Daoy (cell line): ENCODE measurements at regions not wholly inside any gene's neighbourhood (a gene's known extent, or its start where the extent isn't known, plus 50 kb on each side); places are given as distances from the start of the nearest gene placed in this dataset.

Experiments
- DNase-seq: peaks from one replicate; pipeline ENCODE4 v3.0.0-alpha.2; 2015; ENCODE audit warnings: low read depth

GRCh38 chr11:107221748-107222285 is 203.5 kb upstream of the GUCY1A2 start:
- no peak for DNase-seq

- DNase-seq = no peak
Measured at GRCh38 chr11:107218123-107219013, 200.1 kb upstream of the GUCY1A2 start.

- no peak for DNase-seq
Measured at GRCh38 chr11:107217444-107217843, 199.2 kb upstream of the GUCY1A2 start.

- DNase-seq = no peak
Measured at GRCh38 chr11:107215010-107215409, 196.7 kb upstream of the GUCY1A2 start.

- no peak for DNase-seq
Measured at GRCh38 chr11:107203656-107204055, 185.4 kb upstream of the GUCY1A2 start.

GRCh38 chr11:107202241-107202640 is 184.0 kb upstream of the GUCY1A2 start:
- no peak for DNase-seq

GRCh38 chr11:107198490-107199007 is 180.3 kb upstream of the GUCY1A2 start:
- no peak for DNase-seq

- no peak for DNase-seq
Measured at GRCh38 chr11:107197932-107198331, 179.7 kb upstream of the GUCY1A2 start.

GRCh38 chr11:107196732-107197131 is 178.5 kb upstream of the GUCY1A2 start:
- DNase-seq = no peak

GRCh38 chr11:107184986-107185385 is 166.7 kb upstream of the GUCY1A2 start:
- DNase-seq = no peak

- DNase-seq = no peak
Measured at GRCh38 chr11:107183953-107184352, 165.7 kb upstream of the GUCY1A2 start.

- DNase-seq = no peak
Measured at GRCh38 chr11:107182978-107183377, 164.7 kb upstream of the GUCY1A2 start.

GRCh38 chr11:107180236-107180635 is 162.0 kb upstream of the GUCY1A2 start:
- no peak for DNase-seq

- no peak for DNase-seq
Measured at GRCh38 chr11:107179829-107180228, 161.6 kb upstream of the GUCY1A2 start.

- no peak for DNase-seq
Measured at GRCh38 chr11:107177106-107177477, 158.8 kb upstream of the GUCY1A2 start.

GRCh38 chr11:107176148-107177105 is 158.2 kb upstream of the GUCY1A2 start:
- DNase-seq = no peak

- DNase-seq = no peak
Measured at GRCh38 chr11:107174856-107175255, 156.6 kb upstream of the GUCY1A2 start.

- DNase-seq = no peak
Measured at GRCh38 chr11:107172996-107173395, 154.7 kb upstream of the GUCY1A2 start.

GRCh38 chr11:107157809-107158187 is 139.5 kb upstream of the GUCY1A2 start:
- no peak for DNase-seq

GRCh38 chr11:107157146-107157808 is 139.0 kb upstream of the GUCY1A2 start:
- peak; percentile 1 for DNase-seq

GRCh38 chr11:107151579-107151978 is 133.3 kb upstream of the GUCY1A2 start:
- no peak for DNase-seq

GRCh38 chr11:107151158-107151557 is 132.9 kb upstream of the GUCY1A2 start:
- DNase-seq = no peak
